PFSK-1 (cell line): ENCODE measurements at regions not wholly inside any gene's neighbourhood (a gene's known extent, or its start where the extent isn't known, plus 50 kb on each side); places are given as distances from the start of the nearest gene placed in this dataset.

Experiments
- POLR2AphosphoS5 ChIP-seq: IDR thresholded peaks from 2 replicates; pipeline ENCODE4 v1.6.1; 2012; ENCODE audit warnings: low read depth, mild to moderate bottlenecking, control low read depth, low read length, moderate library complexity
- TAF1 ChIP-seq: IDR thresholded peaks from 2 replicates; pipeline ENCODE4 v1.6.1; 2012; ENCODE audit warnings: low read length, control low read depth, borderline replicate concordance; ENCODE audit not compliant: insufficient read depth
- TF ChIP-seq, protein P1 (sequence below), 2 experiments: IDR thresholded peaks; 2 replicates each; pipeline versions ENCODE4 v1.6.1 to v1.8.0; 2011 to 2012; ENCODE audit warnings: low read depth in 2 of 2, low read length in 2 of 2, control low read depth in 1 of 2, inconsistent platforms in 1 of 2, mild to moderate bottlenecking in 1 of 2, moderate library complexity in 1 of 2; ENCODE audit not compliant: insufficient read depth in 1 of 2

DNA sequence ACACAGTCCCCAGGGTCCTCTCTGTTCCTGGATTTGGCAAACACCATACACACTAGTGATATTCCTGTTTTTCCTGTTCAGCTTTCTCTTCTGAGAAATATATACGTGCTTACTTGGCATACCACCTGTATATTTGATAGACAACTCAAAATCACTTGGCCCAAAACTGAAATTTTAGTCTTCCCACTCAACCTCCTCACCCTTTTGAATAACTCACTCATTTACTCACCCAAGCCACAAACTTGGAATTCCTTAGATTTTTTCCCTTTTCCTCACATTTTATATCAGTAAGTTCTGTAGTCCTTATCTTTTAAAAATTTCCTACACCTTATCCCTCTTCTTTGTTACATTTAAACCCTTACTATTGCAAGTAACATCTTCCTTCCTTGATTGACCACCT, 143.4 kb downstream of the PPP1R3A start:
- TF ChIP-seq TAF1 = no peak
- TF ChIP-seq POLR2AphosphoS5 = no peak
- TF ChIP-seq, protein P1, sequence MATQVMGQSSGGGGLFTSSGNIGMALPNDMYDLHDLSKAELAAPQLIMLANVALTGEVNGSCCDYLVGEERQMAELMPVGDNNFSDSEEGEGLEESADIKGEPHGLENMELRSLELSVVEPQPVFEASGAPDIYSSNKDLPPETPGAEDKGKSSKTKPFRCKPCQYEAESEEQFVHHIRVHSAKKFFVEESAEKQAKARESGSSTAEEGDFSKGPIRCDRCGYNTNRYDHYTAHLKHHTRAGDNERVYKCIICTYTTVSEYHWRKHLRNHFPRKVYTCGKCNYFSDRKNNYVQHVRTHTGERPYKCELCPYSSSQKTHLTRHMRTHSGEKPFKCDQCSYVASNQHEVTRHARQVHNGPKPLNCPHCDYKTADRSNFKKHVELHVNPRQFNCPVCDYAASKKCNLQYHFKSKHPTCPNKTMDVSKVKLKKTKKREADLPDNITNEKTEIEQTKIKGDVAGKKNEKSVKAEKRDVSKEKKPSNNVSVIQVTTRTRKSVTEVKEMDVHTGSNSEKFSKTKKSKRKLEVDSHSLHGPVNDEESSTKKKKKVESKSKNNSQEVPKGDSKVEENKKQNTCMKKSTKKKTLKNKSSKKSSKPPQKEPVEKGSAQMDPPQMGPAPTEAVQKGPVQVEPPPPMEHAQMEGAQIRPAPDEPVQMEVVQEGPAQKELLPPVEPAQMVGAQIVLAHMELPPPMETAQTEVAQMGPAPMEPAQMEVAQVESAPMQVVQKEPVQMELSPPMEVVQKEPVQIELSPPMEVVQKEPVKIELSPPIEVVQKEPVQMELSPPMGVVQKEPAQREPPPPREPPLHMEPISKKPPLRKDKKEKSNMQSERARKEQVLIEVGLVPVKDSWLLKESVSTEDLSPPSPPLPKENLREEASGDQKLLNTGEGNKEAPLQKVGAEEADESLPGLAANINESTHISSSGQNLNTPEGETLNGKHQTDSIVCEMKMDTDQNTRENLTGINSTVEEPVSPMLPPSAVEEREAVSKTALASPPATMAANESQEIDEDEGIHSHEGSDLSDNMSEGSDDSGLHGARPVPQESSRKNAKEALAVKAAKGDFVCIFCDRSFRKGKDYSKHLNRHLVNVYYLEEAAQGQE (IDR thresholded peaks at IDR 0.05; ENCODE audit: insufficient read depth in 1 of 2, low read depth in 2 of 2, low read length in 2 of 2) = no peak
